ENCODE measurements at regions not wholly inside any gene's neighbourhood (a gene's known extent, or its start where the extent isn't known, plus 50 kb on each side); places are given as distances from the start of the nearest gene placed in this dataset.

- Mint-ChIP-seq H3K4me1 (ENCODE audit: low read depth) (no peaks in the 10 kb centered on the region), H3K27me3 (ENCODE audit: low read depth) (no peaks in the 10 kb centered on the region), H3K36me3 (ENCODE audit: low read depth) (no peaks in the 10 kb centered on the region), H3K9me3 (ENCODE audit: low read depth) (peaks cover 2% of the 10 kb centered on the region), H3K27ac (ENCODE audit: unreplicated experiment) (no peak overlapping the region), H3K4me3 (ENCODE audit: unreplicated experiment) (no peak overlapping the region)
- DNase-seq (ENCODE audit: low spot score), result no peak
- no peak for TF ChIP-seq CTCF (IDR thresholded peaks at IDR 0.05)
Measured at GRCh38 chr7:53087274-53087673, 51.8 kb downstream of the POM121L12 start.

- no peak for DNase-seq (ENCODE audit: low spot score)
- Mint-ChIP-seq H3K9me3 (ENCODE audit: low read depth) (no peaks in the 10 kb centered on the region), H3K27me3 (ENCODE audit: low read depth) (peaks cover 4% of the 10 kb centered on the region), H3K27ac (ENCODE audit: unreplicated experiment) (no peak overlapping the region), H3K4me3 (ENCODE audit: unreplicated experiment) (no peak overlapping the region), H3K36me3 (ENCODE audit: low read depth) (no peaks in the 10 kb centered on the region), H3K4me1 (ENCODE audit: low read depth) (no peaks in the 10 kb centered on the region)
- no peak for TF ChIP-seq CTCF (IDR thresholded peaks at IDR 0.05)
Measured at GRCh38 chr7:53094191-53094590, 58.8 kb downstream of the POM121L12 start.

- H3K9me3 Mint-ChIP-seq (ENCODE audit: low read depth), result no peaks in the 10 kb centered on the region
- no peaks in the 10 kb centered on the region for H3K36me3 Mint-ChIP-seq (ENCODE audit: low read depth)
- no peak for TF ChIP-seq CTCF (IDR thresholded peaks at IDR 0.05)
- H3K27ac Mint-ChIP-seq (ENCODE audit: unreplicated experiment), result no peak overlapping the region
- no peak overlapping the region for H3K4me3 Mint-ChIP-seq (ENCODE audit: unreplicated experiment)
- H3K27me3 Mint-ChIP-seq (ENCODE audit: low read depth), result peaks cover 4% of the 10 kb centered on the region
- no peaks in the 10 kb centered on the region for H3K4me1 Mint-ChIP-seq (ENCODE audit: low read depth)
- no peak for DNase-seq (ENCODE audit: low spot score)
Measured at GRCh38 chr7:53094827-53095226, 59.4 kb downstream of the POM121L12 start.

- no peak overlapping the region for H3K4me3 Mint-ChIP-seq (ENCODE audit: unreplicated experiment)
- no peaks in the 10 kb centered on the region for H3K36me3 Mint-ChIP-seq (ENCODE audit: low read depth)
- TF ChIP-seq CTCF (IDR thresholded peaks at IDR 0.05), result no peak
- H3K9me3 Mint-ChIP-seq (ENCODE audit: low read depth), result peaks cover under 1% of the 10 kb centered on the region
- DNase-seq (ENCODE audit: low spot score), result no peak
- H3K27ac Mint-ChIP-seq (ENCODE audit: unreplicated experiment), result no peak overlapping the region
- no peaks in the 10 kb centered on the region for H3K4me1 Mint-ChIP-seq (ENCODE audit: low read depth)
- H3K27me3 Mint-ChIP-seq (ENCODE audit: low read depth), result peaks cover 4% of the 10 kb centered on the region
Measured at GRCh38 chr7:53095731-53096501, 60.5 kb downstream of the POM121L12 start.

GRCh38 chr7:53100091-53100490 lies 64.7 kb downstream of the POM121L12 start:
- Mint-ChIP-seq H3K9me3 (ENCODE audit: low read depth) (peaks cover 3% of the 10 kb centered on the region), H3K27me3 (ENCODE audit: low read depth) (peaks cover 4% of the 10 kb centered on the region), H3K4me3 (ENCODE audit: unreplicated experiment) (no peak overlapping the region), H3K4me1 (ENCODE audit: low read depth) (no peaks in the 10 kb centered on the region), H3K27ac (ENCODE audit: unreplicated experiment) (no peak overlapping the region), H3K36me3 (ENCODE audit: low read depth) (no peaks in the 10 kb centered on the region)
- DNase-seq (ENCODE audit: low spot score), result no peak
- no peak for TF ChIP-seq CTCF (IDR thresholded peaks at IDR 0.05)
